Adipocyte (in vitro differentiated cells): ENCODE measurements at regions not wholly inside any gene's neighbourhood (a gene's known extent, or its start where the extent isn't known, plus 50 kb on each side); places are given as distances from the start of the nearest gene placed in this dataset.

Experiments
- DNase-seq: peaks from one replicate; pipeline ENCODE4 v3.0.0-alpha.2; 2015; ENCODE audit warnings: low read depth
- H3K27me3 ChIP-seq: replicated peaks from 2 replicates; pipeline ENCODE4 v1.7.0; 2013; ENCODE audit warnings: mild to moderate bottlenecking, low read length, moderate library complexity; ENCODE audit not compliant: control insufficient read depth, insufficient read depth
- H3K36me3 ChIP-seq: 2 replicates; pipeline ENCODE4 v1.7.0; 2013; ENCODE audit warnings: low read length, mild to moderate bottlenecking, moderate library complexity; ENCODE audit not compliant: control insufficient read depth, insufficient read depth, severe bottlenecking
- H3K4me1 ChIP-seq: 2 replicates; pipeline ENCODE4 v1.7.0; 2013; ENCODE audit warnings: mild to moderate bottlenecking, low read length, moderate library complexity; ENCODE audit not compliant: control insufficient read depth, insufficient read depth
- H3K4me3 ChIP-seq: 2 replicates; pipeline ENCODE4 v1.7.0; 2013; ENCODE audit warnings: mild to moderate bottlenecking, low read length, moderate library complexity
- H3K9ac ChIP-seq: 2 replicates; pipeline ENCODE4 v1.7.0; 2013; ENCODE audit warnings: mild to moderate bottlenecking, low read length, moderate library complexity
- H3K9me3 ChIP-seq: 2 replicates; pipeline ENCODE4 v1.7.0; 2013; ENCODE audit warnings: mild to moderate bottlenecking, low read length, moderate library complexity; ENCODE audit not compliant: control insufficient read depth

DNA sequence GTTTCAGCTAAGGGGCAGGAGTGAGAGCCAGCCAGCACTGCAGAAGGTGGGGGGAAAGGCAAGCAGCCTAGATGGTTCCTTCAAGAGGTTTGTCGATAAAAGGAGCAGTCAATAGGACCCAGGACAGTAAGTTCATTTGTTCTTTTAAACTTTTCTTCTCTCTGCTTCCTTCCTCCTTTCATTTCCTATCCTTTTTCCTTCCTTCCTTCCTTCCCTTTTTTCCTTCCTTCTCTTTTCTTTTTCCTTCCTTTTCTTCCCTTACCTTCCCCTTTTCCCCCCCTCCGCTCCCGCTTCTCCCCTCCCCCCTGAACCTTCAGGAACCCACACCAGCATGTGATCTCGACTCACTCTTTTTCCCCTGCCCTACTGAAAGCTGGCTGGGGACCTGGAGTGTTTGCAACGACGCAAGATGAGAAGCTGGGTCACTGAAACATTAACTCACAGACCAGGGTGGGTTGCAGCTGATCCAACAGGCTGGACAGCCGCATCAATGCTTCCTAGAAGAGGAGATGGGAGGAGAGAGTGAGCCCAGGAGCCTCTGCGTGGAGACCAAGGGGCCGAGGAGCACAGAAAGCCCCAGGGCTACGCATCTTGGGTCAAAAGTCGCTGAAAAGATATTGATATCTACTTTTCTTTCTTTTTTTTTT, 103.4 kb upstream of the SDK1 start:
- DNase-seq = no peak
- Histone ChIP-seq H3K27me3 (no peaks in the 10 kb centered on the region), H3K9me3 (peaks cover 9% of the 10 kb centered on the region), H3K4me3 (no peak overlapping the region), H3K36me3 (no peaks in the 10 kb centered on the region), H3K4me1 (no peaks in the 10 kb centered on the region), H3K9ac (no peak overlapping the region)

DNA sequence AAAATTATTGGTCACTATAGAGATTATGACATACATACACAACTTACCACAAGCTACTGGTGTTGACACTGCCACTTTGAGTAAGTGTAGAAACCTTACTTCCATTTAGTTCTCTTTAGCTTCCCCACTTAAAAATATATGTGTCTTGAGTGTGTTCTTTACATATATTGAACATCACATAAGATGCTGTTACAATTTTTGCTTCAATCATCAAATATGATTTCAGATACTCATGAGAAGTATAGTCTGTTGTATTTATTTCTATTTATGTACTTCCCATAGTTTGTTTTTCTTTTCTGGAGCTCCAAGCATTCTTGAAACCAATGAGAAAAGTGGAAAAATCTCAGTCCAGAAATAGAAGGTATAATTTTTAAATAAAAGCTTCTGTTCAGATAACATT, 102.7 kb upstream of the SDK1 start:
- DNase-seq = no peak
- Histone ChIP-seq H3K9ac (no peak overlapping the region), H3K27me3 (no peaks in the 10 kb centered on the region), H3K36me3 (no peaks in the 10 kb centered on the region), H3K9me3 (peaks cover 9% of the 10 kb centered on the region), H3K4me3 (no peak overlapping the region), H3K4me1 (no peaks in the 10 kb centered on the region)

DNA sequence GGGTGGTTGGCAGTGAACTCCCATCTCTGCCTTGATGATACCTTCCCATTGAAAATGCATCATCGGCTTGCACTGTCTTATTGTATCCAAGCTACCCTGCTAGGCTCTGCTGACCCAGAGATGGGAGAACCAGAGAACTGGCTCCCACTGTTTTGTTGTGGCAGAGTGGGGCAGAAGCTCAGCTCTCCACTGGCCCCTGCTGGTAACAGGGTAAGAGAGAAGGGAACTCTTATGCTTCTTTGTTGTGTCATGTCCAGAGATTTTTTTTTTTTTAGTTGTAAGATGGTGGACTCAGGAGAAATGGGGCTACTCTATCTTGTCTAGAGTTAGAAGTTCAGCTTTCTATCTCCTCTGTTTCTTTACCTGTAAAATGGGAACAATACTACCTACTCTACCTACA, 100.5 kb upstream of the SDK1 start:
- peaks cover 6% of the 10 kb centered on the region for H3K9me3 ChIP-seq
- H3K4me3 ChIP-seq = no peak overlapping the region
- DNase-seq = peak; percentile 2
- no peaks in the 10 kb centered on the region for H3K4me1 ChIP-seq
- H3K36me3 ChIP-seq = no peaks in the 10 kb centered on the region
- no peaks in the 10 kb centered on the region for H3K27me3 ChIP-seq
- no peak overlapping the region for H3K9ac ChIP-seq

DNA sequence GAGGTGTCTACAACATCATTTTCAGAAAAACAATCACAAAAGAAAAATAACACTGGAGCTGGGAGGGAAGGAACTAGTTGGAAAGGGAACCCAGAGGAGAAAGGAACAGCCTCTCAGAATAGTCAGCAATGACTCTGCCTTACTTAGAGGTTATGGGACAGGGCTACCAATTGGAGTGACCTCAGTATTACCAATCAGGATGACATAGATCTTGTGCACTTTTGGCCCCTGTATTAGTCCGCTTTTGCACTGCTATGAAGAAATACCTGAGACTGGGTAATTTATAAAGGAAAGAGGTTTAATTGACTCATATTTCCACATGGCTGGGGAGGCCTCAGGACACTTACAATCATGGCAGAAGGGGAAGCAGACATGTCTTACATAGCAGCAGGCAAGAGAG, 99.7 kb upstream of the SDK1 start:
- no peaks in the 10 kb centered on the region for H3K36me3 ChIP-seq
- H3K27me3 ChIP-seq = no peaks in the 10 kb centered on the region
- DNase-seq = no peak
- peaks cover 6% of the 10 kb centered on the region for H3K9me3 ChIP-seq
- H3K9ac ChIP-seq = no peak overlapping the region
- no peak overlapping the region for H3K4me3 ChIP-seq
- H3K4me1 ChIP-seq = no peaks in the 10 kb centered on the region

DNA sequence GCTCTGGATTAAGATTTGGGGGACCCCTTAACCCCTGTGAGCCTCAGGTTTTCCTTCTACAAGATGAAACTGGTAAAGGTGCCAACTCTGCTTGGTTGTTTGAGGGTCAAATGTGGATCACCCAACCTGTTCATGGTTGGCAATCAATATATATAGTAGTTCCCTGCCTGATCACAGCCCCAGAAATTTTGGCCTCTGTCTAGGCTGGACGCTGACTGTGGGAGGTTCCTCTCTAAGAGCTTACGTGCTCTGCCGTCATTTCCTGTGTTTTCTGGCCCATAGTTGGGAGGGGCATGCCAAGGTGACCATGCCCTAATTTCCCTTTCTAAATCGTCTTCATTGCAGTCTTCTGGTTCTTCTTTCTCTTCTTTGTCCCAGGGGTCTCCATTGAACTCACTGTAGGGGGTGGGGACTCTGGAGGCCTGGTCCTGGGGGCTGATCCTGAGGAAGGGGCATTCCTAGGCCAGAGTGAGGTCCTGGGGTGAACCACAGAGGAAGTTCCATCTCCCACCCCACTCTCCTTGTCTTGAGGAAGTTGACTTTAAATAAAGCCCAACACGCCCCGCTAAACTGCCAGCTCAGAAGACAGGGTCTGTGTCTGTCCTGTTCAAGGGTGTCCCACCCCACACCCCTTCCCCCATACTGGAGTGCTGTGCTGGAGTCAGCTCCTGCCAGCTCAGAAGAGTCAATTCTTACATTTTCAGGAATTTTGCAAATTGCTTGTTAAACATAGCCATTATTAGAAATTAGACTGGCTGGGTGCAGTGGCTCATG, 98.9 kb upstream of the SDK1 start:
- peaks cover 6% of the 10 kb centered on the region for H3K9me3 ChIP-seq
- no peak for DNase-seq
- H3K4me3 ChIP-seq = no peak overlapping the region
- H3K27me3 ChIP-seq = no peaks in the 10 kb centered on the region
- no peaks in the 10 kb centered on the region for H3K36me3 ChIP-seq
- no peak overlapping the region for H3K9ac ChIP-seq
- H3K4me1 ChIP-seq = no peaks in the 10 kb centered on the region

DNA sequence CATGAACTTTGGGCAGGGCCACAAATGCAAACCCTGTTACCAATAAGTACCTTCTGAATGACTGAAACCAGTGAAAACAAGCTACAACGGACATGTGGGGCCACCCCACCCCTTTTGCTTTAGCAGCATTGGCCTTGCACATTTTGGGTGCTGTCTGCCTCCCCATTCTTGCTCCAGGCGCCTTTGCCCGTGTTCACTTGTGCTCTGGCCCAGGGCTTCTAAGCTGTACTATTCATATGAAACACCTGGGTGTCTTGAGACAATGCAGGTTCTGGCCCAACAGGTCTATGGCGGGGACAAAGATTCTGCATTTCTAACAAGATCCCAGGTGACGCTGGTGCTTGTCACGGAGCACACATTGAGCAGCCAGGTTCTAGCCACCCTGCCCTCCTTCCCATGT, 96.5 kb upstream of the SDK1 start:
- Histone ChIP-seq H3K9ac (no peak overlapping the region), H3K36me3 (no peaks in the 10 kb centered on the region), H3K4me1 (no peaks in the 10 kb centered on the region), H3K9me3 (no peaks in the 10 kb centered on the region), H3K27me3 (no peaks in the 10 kb centered on the region), H3K4me3 (no peak overlapping the region)
- no peak for DNase-seq

DNA sequence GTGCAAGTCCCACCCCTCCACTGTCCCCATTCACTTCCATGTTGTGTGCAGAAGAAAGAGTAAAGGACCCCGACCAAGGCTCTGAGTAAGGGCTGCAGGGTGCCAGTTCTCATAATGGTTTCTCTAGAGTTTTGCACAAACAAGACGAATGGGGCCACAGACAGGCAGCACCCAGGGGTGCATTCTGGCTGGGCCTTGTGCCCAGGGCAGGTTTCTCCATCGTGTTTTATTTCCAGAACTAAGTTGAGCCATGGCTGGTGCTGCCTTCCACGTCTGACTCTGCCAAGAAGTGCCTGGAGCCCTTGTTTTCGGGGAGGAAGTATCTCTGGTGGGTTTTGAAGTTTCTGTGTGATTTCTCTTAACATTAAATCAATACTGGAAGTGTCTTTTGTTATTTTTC, 95.0 kb upstream of the SDK1 start:
- no peaks in the 10 kb centered on the region for H3K4me1 ChIP-seq
- no peak overlapping the region for H3K9ac ChIP-seq
- no peaks in the 10 kb centered on the region for H3K27me3 ChIP-seq
- H3K36me3 ChIP-seq = no peaks in the 10 kb centered on the region
- H3K4me3 ChIP-seq = no peak overlapping the region
- DNase-seq = no peak
- no peaks in the 10 kb centered on the region for H3K9me3 ChIP-seq

DNA sequence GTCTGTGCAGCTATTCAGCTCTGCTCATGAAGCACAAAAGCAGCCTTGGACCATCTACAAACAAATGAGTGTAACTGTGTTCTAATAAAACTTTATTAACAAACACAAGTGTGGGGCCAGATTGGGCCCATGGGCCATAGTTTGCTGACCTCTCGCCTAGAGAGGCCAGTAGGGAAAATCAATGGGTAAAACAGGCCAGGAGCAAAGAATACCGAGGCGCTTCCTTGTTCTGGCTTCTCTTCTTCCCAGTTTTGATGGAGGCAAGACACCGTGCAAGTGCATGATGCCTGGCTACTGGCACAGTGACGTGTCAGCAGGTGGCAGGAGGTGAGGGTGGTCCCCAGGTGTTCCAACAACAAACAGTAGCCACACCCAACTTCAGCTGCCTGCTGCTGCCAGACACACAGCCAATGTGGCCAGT, 94.3 kb upstream of the SDK1 start:
- no peaks in the 10 kb centered on the region for H3K4me1 ChIP-seq
- no peak overlapping the region for H3K4me3 ChIP-seq
- no peaks in the 10 kb centered on the region for H3K36me3 ChIP-seq
- H3K9ac ChIP-seq = no peak overlapping the region
- H3K27me3 ChIP-seq = no peaks in the 10 kb centered on the region
- DNase-seq = no peak
- H3K9me3 ChIP-seq = no peaks in the 10 kb centered on the region

DNA sequence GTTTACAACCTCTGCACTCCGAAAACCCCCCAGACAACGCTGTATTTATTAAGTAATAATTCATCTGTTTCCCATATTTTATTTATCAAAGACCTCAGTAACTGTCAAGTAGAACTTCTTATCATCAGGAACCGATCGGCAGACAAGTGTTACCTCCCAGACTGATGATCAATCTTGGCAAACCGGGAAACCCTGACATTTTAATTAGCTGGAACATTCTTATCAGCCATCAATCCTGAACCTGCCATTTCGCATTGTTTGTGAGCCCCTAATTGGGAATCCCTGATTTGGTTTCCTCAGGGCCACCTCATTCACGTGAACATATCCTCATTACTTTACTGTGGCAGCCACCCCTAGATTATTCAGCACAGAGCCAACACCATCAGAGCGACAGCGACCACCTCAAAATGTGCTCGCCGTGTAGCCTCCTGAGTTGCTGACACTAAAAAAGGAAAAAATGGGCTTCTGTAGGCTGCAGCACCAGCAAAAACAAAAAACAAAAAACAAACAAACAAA, 93.6 kb upstream of the SDK1 start:
- H3K9me3 ChIP-seq = no peaks in the 10 kb centered on the region
- H3K9ac ChIP-seq = no peak overlapping the region
- no peaks in the 10 kb centered on the region for H3K27me3 ChIP-seq
- H3K36me3 ChIP-seq = no peaks in the 10 kb centered on the region
- no peak for DNase-seq
- H3K4me3 ChIP-seq = no peak overlapping the region
- H3K4me1 ChIP-seq = no peaks in the 10 kb centered on the region

DNA sequence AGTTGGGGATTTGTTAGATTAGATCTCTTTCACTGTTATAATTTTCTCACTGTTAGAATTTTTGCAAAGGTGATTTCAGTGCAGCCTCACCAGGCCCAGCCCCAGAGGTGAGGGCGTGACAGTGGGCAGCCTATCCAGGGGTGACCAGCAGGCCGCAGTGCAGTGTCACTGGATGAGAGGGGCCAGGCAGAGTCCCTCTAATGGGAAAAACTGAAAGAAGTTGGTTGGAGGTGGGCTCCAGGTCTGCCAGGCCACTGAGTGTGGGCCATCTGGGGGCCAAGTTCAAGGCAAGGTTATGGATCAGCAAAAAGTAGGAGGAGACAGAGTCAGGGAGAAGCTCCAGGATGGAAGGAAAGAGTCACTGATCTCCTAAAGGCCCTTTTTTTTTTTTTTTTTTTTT, 90.5 kb upstream of the SDK1 start:
- Histone ChIP-seq H3K9me3 (no peaks in the 10 kb centered on the region), H3K27me3 (no peaks in the 10 kb centered on the region), H3K9ac (no peak overlapping the region), H3K4me1 (no peaks in the 10 kb centered on the region), H3K36me3 (no peaks in the 10 kb centered on the region), H3K4me3 (no peak overlapping the region)
- DNase-seq = no peak

DNA sequence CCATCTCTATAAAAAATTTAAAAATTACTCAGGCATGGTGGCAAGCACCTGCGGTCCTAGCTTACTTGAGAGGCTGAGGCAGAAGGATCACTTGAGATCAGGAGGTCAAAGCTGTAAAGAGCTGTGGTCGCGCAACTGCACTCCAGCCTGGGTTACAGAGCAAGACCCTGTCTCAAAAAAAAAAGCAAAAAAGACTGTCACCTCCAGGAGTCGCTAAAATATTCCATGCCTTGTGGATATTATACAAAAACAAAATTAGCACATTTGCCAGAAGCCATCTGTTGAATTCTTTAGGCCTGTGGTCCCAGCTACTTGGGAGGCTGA, 87.0 kb upstream of the SDK1 start:
- H3K4me3 ChIP-seq = no peak overlapping the region
- no peak for DNase-seq
- H3K9ac ChIP-seq = no peak overlapping the region
- no peaks in the 10 kb centered on the region for H3K4me1 ChIP-seq
- H3K36me3 ChIP-seq = no peaks in the 10 kb centered on the region
- no peaks in the 10 kb centered on the region for H3K27me3 ChIP-seq
- no peaks in the 10 kb centered on the region for H3K9me3 ChIP-seq
